Middle frontal gyrus (tissue), 1 donor: ENCODE measurements at regions not wholly inside any gene's neighbourhood (a gene's known extent, or its start where the extent isn't known, plus 50 kb on each side); places are given as distances from the start of the nearest gene placed in this dataset.

ENCODE experiments used
- DNase-seq: peaks from one replicate; pipeline ENCODE4 v3.0.0-alpha.2; 2015; ENCODE audit warnings: low spot score; ENCODE audit errors: extremely low spot score

- DNase-seq: no peak
These were observed 880.3 kb downstream of the RPA4 start for GRCh38 chrX:97763981-97764380.

GRCh38 chrX:97766501-97767095 is 882.9 kb downstream of the RPA4 start:
- DNase-seq: no peak

GRCh38 chrX:97787311-97787710 is 903.6 kb downstream of the RPA4 start:
- DNase-seq: no peak

- no peak for DNase-seq
These were observed 904.1 kb downstream of the RPA4 start for GRCh38 chrX:97787849-97788248.

GRCh38 chrX:97790850-97791249 is 907.1 kb downstream of the RPA4 start:
- DNase-seq: no peak

- no peak for DNase-seq
These were observed 913.4 kb downstream of the RPA4 start for GRCh38 chrX:97797076-97797475.

GRCh38 chrX:97806238-97806637 is 922.5 kb downstream of the RPA4 start:
- DNase-seq: no peak

- DNase-seq: no peak
These were observed 923.2 kb downstream of the RPA4 start for GRCh38 chrX:97806946-97807345.

- no peak for DNase-seq
These were observed 936.5 kb downstream of the RPA4 start for GRCh38 chrX:97820170-97820569.

GRCh38 chrX:97828471-97828870 is 944.8 kb downstream of the RPA4 start:
- no peak for DNase-seq

GRCh38 chrX:97835969-97836368 is 952.3 kb downstream of the RPA4 start:
- no peak for DNase-seq

GRCh38 chrX:97841544-97842179 is 958.0 kb downstream of the RPA4 start:
- no peak for DNase-seq

GRCh38 chrX:97842468-97843199 is 958.9 kb downstream of the RPA4 start:
- no peak for DNase-seq

- DNase-seq: no peak
These were observed 959.6 kb downstream of the RPA4 start for GRCh38 chrX:97843200-97843811.

- DNase-seq: no peak
These were observed 960.5 kb downstream of the RPA4 start for GRCh38 chrX:97844161-97844560.

GRCh38 chrX:97844943-97845342 is 961.2 kb downstream of the RPA4 start:
- DNase-seq: no peak

GRCh38 chrX:97845451-97845850 is 961.7 kb downstream of the RPA4 start:
- DNase-seq: no peak

- no peak for DNase-seq
These were observed 962.5 kb downstream of the RPA4 start for GRCh38 chrX:97846228-97846627.

- DNase-seq: no peak
These were observed 963.1 kb downstream of the RPA4 start for GRCh38 chrX:97846718-97847237.

GRCh38 chrX:97847885-97848679 is 964.4 kb downstream of the RPA4 start:
- DNase-seq: no peak

- DNase-seq: no peak
These were observed 966.2 kb downstream of the RPA4 start for GRCh38 chrX:97849951-97850350.
